Stomach (tissue), 4 donors: ENCODE measurements at regions not wholly inside any gene's neighbourhood (a gene's known extent, or its start where the extent isn't known, plus 50 kb on each side); places are given as distances from the start of the nearest gene placed in this dataset.

Source experiments
- CTCF ChIP-seq, 7 experiments: fragments of 450-650 bp in 4 of 7; fragments of 200-600 bp in 3 of 7; sonication (generic) in 3 of 7; IDR thresholded peaks; one replicate each; pipeline ENCODE4 v1.5.1; 2016 to 2019; ENCODE audit warnings: antibody characterized with exemption in 7 of 7, control low read depth in 2 of 7, mild to moderate bottlenecking in 1 of 7
- EP300 ChIP-seq: sonication (generic); formaldehyde crosslinking; IDR thresholded peaks from one replicate; pipeline ENCODE4 v1.6.1; 2017; ENCODE audit warnings: antibody characterized with exemption
- POLR2A ChIP-seq, 4 donors: fragments of 450-650 bp; IDR thresholded peaks; one replicate each; pipeline ENCODE4 v1.6.1; 2016; ENCODE audit warnings: antibody characterized with exemption in 4 of 4, control low read depth in 2 of 4, mild to moderate bottlenecking in 1 of 4, moderate library complexity in 1 of 4
- POLR2AphosphoS5 ChIP-seq, 3 donors: sonication (generic); formaldehyde crosslinking; IDR thresholded peaks; one replicate each; pipeline ENCODE4 v1.6.1; 2016; ENCODE audit warnings: antibody characterized with exemption in 3 of 3

- TF ChIP-seq CTCF (IDR thresholded peaks at IDR 0.05) (no peak), POLR2A (IDR thresholded peaks at IDR 0.05) (no peak), POLR2AphosphoS5 (IDR thresholded peaks at IDR 0.05) (no peak), EP300 (no peak)
Observed at GRCh38 chr17:34733333-34733732, 154.0 kb downstream of the TMEM132E start.
